ENCODE measurements at regions not wholly inside any gene's neighbourhood (a gene's known extent, or its start where the extent isn't known, plus 50 kb on each side); places are given as distances from the start of the nearest gene placed in this dataset.

DNA sequence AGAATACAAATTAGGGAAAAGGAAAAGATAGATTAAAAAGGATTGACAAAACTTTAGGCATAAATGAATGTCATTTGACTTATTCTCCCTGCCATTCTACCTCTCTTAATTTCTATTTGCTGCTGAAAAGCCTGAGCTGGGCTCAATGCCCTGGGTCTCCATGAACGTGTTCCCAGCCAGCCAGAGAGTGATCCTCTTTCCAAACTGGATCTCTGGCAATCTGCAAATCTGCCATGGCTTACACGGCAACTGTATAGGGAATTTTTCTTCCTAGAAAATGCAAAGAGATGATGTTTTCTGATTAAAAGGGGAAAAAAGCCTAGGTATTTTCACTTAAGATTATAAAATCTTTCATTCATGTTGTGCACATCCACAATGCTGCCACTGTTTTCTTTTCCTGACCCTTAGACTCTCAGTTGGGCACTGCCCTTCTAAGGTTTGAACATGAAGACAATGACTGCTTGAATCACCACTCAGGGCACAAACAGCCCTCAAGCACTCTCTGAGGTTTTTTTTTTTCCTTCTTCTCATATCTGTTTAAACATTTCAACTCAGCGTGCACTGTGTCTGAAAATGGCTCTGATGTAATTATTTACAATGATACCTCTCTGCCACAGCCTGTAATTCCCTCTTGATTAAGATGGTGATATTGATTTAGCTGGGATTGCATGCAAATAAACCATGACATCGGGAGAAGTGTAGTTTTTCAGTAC, 60.3 kb downstream of the DACT1 start:
- Mint-ChIP-seq H3K27ac (ENCODE audit: low read depth, unreplicated experiment) (no peak overlapping the region), H3K27me3 (ENCODE audit: insufficient read depth, unreplicated experiment) (peaks cover 100% of the 10 kb centered on the region), H3K4me1 (ENCODE audit: insufficient read depth, unreplicated experiment) (no peaks in the 10 kb centered on the region), H3K36me3 (ENCODE audit: insufficient read depth, unreplicated experiment) (peaks cover 6% of the 10 kb centered on the region), H3K9me3 (ENCODE audit: unreplicated experiment) (no peaks in the 10 kb centered on the region), H3K4me3 (ENCODE audit: unreplicated experiment) (no peak overlapping the region)
- ChIA-PET CTCF (no interaction called here), POLR2A (no interaction called here)
- BruUV-seq (replicated peaks) = no TSS peak
- TF ChIP-seq, protein P1, sequence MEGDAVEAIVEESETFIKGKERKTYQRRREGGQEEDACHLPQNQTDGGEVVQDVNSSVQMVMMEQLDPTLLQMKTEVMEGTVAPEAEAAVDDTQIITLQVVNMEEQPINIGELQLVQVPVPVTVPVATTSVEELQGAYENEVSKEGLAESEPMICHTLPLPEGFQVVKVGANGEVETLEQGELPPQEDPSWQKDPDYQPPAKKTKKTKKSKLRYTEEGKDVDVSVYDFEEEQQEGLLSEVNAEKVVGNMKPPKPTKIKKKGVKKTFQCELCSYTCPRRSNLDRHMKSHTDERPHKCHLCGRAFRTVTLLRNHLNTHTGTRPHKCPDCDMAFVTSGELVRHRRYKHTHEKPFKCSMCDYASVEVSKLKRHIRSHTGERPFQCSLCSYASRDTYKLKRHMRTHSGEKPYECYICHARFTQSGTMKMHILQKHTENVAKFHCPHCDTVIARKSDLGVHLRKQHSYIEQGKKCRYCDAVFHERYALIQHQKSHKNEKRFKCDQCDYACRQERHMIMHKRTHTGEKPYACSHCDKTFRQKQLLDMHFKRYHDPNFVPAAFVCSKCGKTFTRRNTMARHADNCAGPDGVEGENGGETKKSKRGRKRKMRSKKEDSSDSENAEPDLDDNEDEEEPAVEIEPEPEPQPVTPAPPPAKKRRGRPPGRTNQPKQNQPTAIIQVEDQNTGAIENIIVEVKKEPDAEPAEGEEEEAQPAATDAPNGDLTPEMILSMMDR (IDR thresholded peaks at IDR 0.05; ENCODE audit: unreplicated experiment) = no peak
- intact Hi-C loops (cut with micrococcal nuclease) = no loop called here
- DNase-seq (ENCODE audit: unreplicated experiment) = no peak

DNA sequence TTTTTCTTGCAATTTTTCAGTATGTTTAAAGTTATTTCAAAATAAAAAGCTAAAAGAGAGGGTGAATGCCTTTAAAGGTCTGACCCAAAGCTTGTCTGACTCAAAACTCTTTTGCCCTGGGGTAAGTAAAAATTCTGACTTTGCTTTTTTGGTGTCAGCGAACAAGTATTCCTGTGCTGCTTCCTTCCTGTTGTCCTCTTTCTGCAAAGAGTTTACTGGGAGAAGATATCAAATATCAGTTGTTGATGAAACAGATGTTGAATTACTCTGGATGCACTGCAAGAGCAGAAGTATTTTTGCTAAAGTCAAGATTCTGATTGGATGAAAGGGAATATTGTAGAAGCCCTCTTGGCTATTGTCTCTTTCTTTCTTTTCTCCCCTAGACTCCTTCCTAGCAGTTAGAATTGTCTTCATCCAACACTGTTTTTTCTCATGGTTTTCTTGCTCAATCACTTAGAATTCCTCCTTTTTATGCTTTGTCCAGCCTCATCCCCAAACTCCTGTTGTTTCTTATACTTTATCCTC, 62.0 kb downstream of the DACT1 start:
- ChIA-PET CTCF (no interaction called here), POLR2A (no interaction called here)
- Mint-ChIP-seq H3K4me1 (ENCODE audit: insufficient read depth, unreplicated experiment) (no peaks in the 10 kb centered on the region), H3K27me3 (ENCODE audit: insufficient read depth, unreplicated experiment) (peaks cover 100% of the 10 kb centered on the region), H3K9me3 (ENCODE audit: unreplicated experiment) (no peaks in the 10 kb centered on the region), H3K36me3 (ENCODE audit: insufficient read depth, unreplicated experiment) (peaks cover 6% of the 10 kb centered on the region), H3K27ac (ENCODE audit: low read depth, unreplicated experiment) (no peak overlapping the region), H3K4me3 (ENCODE audit: unreplicated experiment) (no peak overlapping the region)
- no peak for DNase-seq (ENCODE audit: unreplicated experiment)
- intact Hi-C loops (cut with micrococcal nuclease) = no loop called here
- BruUV-seq (replicated peaks) = no TSS peak
- TF ChIP-seq, protein P1 (IDR thresholded peaks at IDR 0.05; ENCODE audit: unreplicated experiment) = no peak

DNA sequence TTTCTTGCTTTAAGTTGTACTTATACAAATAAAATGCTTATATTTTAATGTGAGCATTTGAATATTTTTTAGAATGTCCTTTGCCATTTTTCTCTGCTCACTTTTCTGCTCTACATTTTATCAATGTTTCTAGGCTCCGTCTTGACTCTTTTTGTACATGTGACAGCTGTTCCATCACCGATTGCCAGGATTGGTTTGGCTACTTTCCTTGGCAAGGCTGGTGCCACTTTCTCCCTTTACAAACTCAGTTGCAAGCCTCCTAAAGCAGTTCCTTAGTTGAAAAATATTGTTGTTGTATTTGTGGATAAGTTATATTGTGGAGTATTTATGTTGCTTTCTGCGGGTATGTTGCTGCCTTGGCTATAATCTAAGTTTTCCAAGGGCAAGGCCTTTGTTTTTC, 63.4 kb downstream of the DACT1 start:
- Mint-ChIP-seq H3K4me3 (ENCODE audit: unreplicated experiment) (no peak overlapping the region), H3K9me3 (ENCODE audit: unreplicated experiment) (no peaks in the 10 kb centered on the region)

DNA sequence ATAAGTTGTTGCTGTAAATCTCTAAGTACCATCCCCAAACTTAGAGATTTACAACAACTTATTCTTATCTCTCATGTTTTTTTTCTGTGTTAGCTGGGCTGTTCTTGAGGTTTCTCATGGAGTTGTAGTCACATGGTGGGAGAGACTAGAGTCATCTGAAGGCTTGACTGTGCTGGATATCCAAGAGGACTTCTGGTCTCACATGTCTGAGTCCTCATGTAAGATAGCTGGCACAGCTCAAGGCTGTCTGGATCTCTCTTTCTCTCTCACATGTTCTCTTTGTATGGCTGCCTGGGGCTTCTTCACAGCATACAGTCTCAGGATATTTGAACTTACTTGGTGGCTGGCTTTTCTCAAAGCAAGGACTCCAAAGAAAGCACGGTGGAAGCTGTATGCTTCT, 63.8 kb downstream of the DACT1 start:
- Mint-ChIP-seq H3K36me3 (ENCODE audit: insufficient read depth, unreplicated experiment) (peaks cover 6% of the 10 kb centered on the region), H3K4me3 (ENCODE audit: unreplicated experiment) (no peak overlapping the region), H3K4me1 (ENCODE audit: insufficient read depth, unreplicated experiment) (no peaks in the 10 kb centered on the region), H3K27ac (ENCODE audit: low read depth, unreplicated experiment) (no peak overlapping the region), H3K27me3 (ENCODE audit: insufficient read depth, unreplicated experiment) (peaks cover 100% of the 10 kb centered on the region), H3K9me3 (ENCODE audit: unreplicated experiment) (no peaks in the 10 kb centered on the region)
- BruUV-seq (replicated peaks) = no TSS peak
- POLR2A ChIA-PET = no interaction called here
- intact Hi-C loops (cut with micrococcal nuclease) = no loop called here
- DNase-seq (ENCODE audit: unreplicated experiment) = no peak
- TF ChIP-seq, protein P1 (IDR thresholded peaks at IDR 0.05; ENCODE audit: unreplicated experiment) = no peak
- CTCF ChIA-PET = interaction anchor here (2.1 kb wide), 1 partner anchor 9 kb away, joined by 6 read pairs; no protein-coding TSS in a partner anchor

More for the DNA sequence above, 63.4 kb downstream of the DACT1 start:
- no peak for DNase-seq (ENCODE audit: unreplicated experiment)
- ChIA-PET POLR2A (no interaction called here), CTCF (interaction anchor here (2.1 kb wide), 1 partner anchor 9 kb away, joined by 6 read pairs; no protein-coding TSS in a partner anchor)
- no peak overlapping the region for H3K27ac Mint-ChIP-seq (ENCODE audit: low read depth, unreplicated experiment)
- peaks cover 6% of the 10 kb centered on the region for H3K36me3 Mint-ChIP-seq (ENCODE audit: insufficient read depth, unreplicated experiment)
- TF ChIP-seq, protein P1 (IDR thresholded peaks at IDR 0.05; ENCODE audit: unreplicated experiment) = no peak
- peaks cover 100% of the 10 kb centered on the region for H3K27me3 Mint-ChIP-seq (ENCODE audit: insufficient read depth, unreplicated experiment)
- intact Hi-C loops (cut with micrococcal nuclease) = no loop called here
- no TSS peak for BruUV-seq (replicated peaks)
- no peaks in the 10 kb centered on the region for H3K4me1 Mint-ChIP-seq (ENCODE audit: insufficient read depth, unreplicated experiment)

Measured in MCF 10A (cell line).